ENCODE measurements at regions not wholly inside any gene's neighbourhood (a gene's known extent, or its start where the extent isn't known, plus 50 kb on each side); places are given as distances from the start of the nearest gene placed in this dataset.

GRCh38 chr2:83587309-83587708, 871.8 kb downstream of the SUCLG1 start:
- DNase-seq (ENCODE audit: extremely low read depth, low read depth), result no peak
- no peak overlapping the region for H3K4me3 ChIP-seq (replicated peaks; ENCODE audit: low read depth, low read length)
- TF ChIP-seq, protein P1, sequence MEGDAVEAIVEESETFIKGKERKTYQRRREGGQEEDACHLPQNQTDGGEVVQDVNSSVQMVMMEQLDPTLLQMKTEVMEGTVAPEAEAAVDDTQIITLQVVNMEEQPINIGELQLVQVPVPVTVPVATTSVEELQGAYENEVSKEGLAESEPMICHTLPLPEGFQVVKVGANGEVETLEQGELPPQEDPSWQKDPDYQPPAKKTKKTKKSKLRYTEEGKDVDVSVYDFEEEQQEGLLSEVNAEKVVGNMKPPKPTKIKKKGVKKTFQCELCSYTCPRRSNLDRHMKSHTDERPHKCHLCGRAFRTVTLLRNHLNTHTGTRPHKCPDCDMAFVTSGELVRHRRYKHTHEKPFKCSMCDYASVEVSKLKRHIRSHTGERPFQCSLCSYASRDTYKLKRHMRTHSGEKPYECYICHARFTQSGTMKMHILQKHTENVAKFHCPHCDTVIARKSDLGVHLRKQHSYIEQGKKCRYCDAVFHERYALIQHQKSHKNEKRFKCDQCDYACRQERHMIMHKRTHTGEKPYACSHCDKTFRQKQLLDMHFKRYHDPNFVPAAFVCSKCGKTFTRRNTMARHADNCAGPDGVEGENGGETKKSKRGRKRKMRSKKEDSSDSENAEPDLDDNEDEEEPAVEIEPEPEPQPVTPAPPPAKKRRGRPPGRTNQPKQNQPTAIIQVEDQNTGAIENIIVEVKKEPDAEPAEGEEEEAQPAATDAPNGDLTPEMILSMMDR (IDR thresholded peaks at IDR 0.05; ENCODE audit: low read depth, low read length, missing control alignments), result no peak

GRCh38 chr2:83585250-83585649, 873.8 kb downstream of the SUCLG1 start:
- H3K4me3 ChIP-seq (replicated peaks; ENCODE audit: low read depth, low read length), result no peak overlapping the region
- DNase-seq (ENCODE audit: extremely low read depth, low read depth), result no peak
- TF ChIP-seq, protein P1 (IDR thresholded peaks at IDR 0.05; ENCODE audit: low read depth, low read length, missing control alignments), result no peak

DNA sequence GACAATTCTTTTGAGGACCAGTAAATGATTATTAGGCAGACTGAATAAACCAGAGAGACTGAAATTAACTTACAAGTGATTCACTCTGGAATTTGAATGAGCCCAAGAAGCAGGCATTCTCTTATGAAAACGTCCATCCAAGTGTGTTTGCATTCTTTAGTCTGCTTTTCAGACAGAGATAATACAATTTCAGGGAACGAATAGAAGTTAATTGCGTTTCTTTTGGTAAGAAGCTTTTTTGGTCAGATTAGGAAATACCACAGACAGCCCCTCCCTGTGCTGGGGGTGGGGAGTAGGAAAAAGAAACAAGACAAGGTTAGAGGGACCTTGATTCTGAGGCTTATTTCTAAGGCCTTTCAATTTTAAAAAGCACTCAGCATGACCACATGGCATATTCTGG, 874.4 kb downstream of the SUCLG1 start:
- no peak for DNase-seq (ENCODE audit: extremely low read depth, low read depth)
- TF ChIP-seq, protein P1 (IDR thresholded peaks at IDR 0.05; ENCODE audit: low read depth, low read length, missing control alignments), result no peak
- H3K4me3 ChIP-seq (replicated peaks; ENCODE audit: low read depth, low read length), result no peak overlapping the region

- TF ChIP-seq, protein P1 (IDR thresholded peaks at IDR 0.05; ENCODE audit: low read depth, low read length, missing control alignments), result no peak
- H3K4me3 ChIP-seq (replicated peaks; ENCODE audit: low read depth, low read length), result no peak overlapping the region
- no peak for DNase-seq (ENCODE audit: extremely low read depth, low read depth)
Observed at GRCh38 chr2:83582589-83582988, 876.5 kb downstream of the SUCLG1 start.

GRCh38 chr2:83579507-83579906, 879.6 kb downstream of the SUCLG1 start:
- DNase-seq (ENCODE audit: extremely low read depth, low read depth), result no peak
- H3K4me3 ChIP-seq (replicated peaks; ENCODE audit: low read depth, low read length), result no peak overlapping the region
- TF ChIP-seq, protein P1 (IDR thresholded peaks at IDR 0.05; ENCODE audit: low read depth, low read length, missing control alignments), result no peak

DNA sequence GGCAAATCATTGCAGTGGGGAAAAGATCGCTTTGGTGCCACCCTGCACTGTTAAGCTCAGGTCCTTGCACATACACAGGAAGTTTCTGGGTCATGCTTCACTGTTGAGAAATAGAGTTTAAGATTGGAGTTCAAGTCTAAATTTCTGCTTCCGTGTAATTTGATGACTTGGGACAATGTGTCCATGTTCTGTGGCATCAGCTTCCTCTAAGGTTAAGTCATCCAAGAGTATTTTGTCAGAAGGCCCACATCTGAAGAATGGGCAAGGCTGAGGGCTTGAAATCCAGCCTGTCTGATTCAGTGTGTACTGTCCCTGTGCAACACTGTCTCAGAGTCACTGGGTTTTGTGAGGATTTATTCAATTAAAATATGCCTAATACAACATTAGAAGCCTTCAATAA, 880.7 kb downstream of the SUCLG1 start:
- no peak for DNase-seq (ENCODE audit: extremely low read depth, low read depth)
- no peak overlapping the region for H3K4me3 ChIP-seq (replicated peaks; ENCODE audit: low read depth, low read length)
- TF ChIP-seq, protein P1 (IDR thresholded peaks at IDR 0.05; ENCODE audit: low read depth, low read length, missing control alignments), result no peak

GRCh38 chr2:83574614-83575013, 884.5 kb downstream of the SUCLG1 start:
- TF ChIP-seq, protein P1 (IDR thresholded peaks at IDR 0.05; ENCODE audit: low read depth, low read length, missing control alignments), result no peak
- DNase-seq (ENCODE audit: extremely low read depth, low read depth), result no peak

More at GRCh38 chr2:83574614-83575013, 884.5 kb downstream of the SUCLG1 start:
- H3K4me3 ChIP-seq (replicated peaks; ENCODE audit: low read depth, low read length), result no peak overlapping the region
